HG03135 (cell line): ENCODE measurements at regions not wholly inside any gene's neighbourhood (a gene's known extent, or its start where the extent isn't known, plus 50 kb on each side); places are given as distances from the start of the nearest gene placed in this dataset.

Source experiments
- ATAC-seq: cut with Tn5 transposase; IDR thresholded peaks from one replicate; pipeline ENCODE4 v1.9.1; 2021; ENCODE audit warnings: mild to moderate bottlenecking, moderate library complexity; ENCODE audit not compliant: unreplicated experiment

GRCh38 chr11:76298255-76298654 is 82.7 kb downstream of the THAP12 start:
- ATAC-seq, result no peak

- no peak for ATAC-seq
Measured at GRCh38 chr11:76296731-76297542, 84.0 kb downstream of the THAP12 start.

- ATAC-seq, result peak; percentile 77
Measured at GRCh38 chr11:76293189-76293631, 86.9 kb upstream of the WNT11 start.

GRCh38 chr11:76292583-76293188 is 86.4 kb upstream of the WNT11 start:
- no peak for ATAC-seq

GRCh38 chr11:76291576-76292526 is 85.5 kb upstream of the WNT11 start:
- no peak for ATAC-seq

GRCh38 chr11:76288166-76288980 is 82.1 kb upstream of the WNT11 start:
- ATAC-seq, result no peak

GRCh38 chr11:76287227-76287626 is 80.9 kb upstream of the WNT11 start:
- ATAC-seq, result no peak

GRCh38 chr11:76285397-76286104 is 79.2 kb upstream of the WNT11 start:
- ATAC-seq, result no peak

GRCh38 chr11:76284161-76284560 is 77.9 kb upstream of the WNT11 start:
- ATAC-seq, result no peak

GRCh38 chr11:76282811-76283595 is 76.7 kb upstream of the WNT11 start:
- no peak for ATAC-seq

GRCh38 chr11:76282172-76282571 is 75.9 kb upstream of the WNT11 start:
- ATAC-seq, result no peak

- ATAC-seq, result no peak
Measured at GRCh38 chr11:76281558-76281906, 75.2 kb upstream of the WNT11 start.

GRCh38 chr11:76280882-76281557 is 74.7 kb upstream of the WNT11 start:
- no peak for ATAC-seq

- ATAC-seq, result no peak
Measured at GRCh38 chr11:76280151-76280881, 74.0 kb upstream of the WNT11 start.

GRCh38 chr11:76279646-76280045 is 73.3 kb upstream of the WNT11 start:
- no peak for ATAC-seq

GRCh38 chr11:76279038-76279437 is 72.7 kb upstream of the WNT11 start:
- no peak for ATAC-seq

GRCh38 chr11:76278526-76278925 is 72.2 kb upstream of the WNT11 start:
- ATAC-seq, result no peak
